Muscle of leg (tissue), 3 donors: ENCODE measurements at regions not wholly inside any gene's neighbourhood (a gene's known extent, or its start where the extent isn't known, plus 50 kb on each side); places are given as distances from the start of the nearest gene placed in this dataset.

Experiments
- DNase-seq: peaks from one replicate; pipeline ENCODE4 v3.0.0; 2013
- H3K27ac ChIP-seq: one replicate; pipeline ENCODE4 v1.5.1; 2013; ENCODE audit warnings: mild to moderate bottlenecking, low read length, control low read depth
- H3K27me3 ChIP-seq: one replicate; pipeline ENCODE4 v1.6.1; 2013; ENCODE audit warnings: low read length; ENCODE audit not compliant: control insufficient read depth, insufficient read depth
- H3K36me3 ChIP-seq: one replicate; pipeline ENCODE4 v1.6.1; 2013; ENCODE audit warnings: low read length; ENCODE audit not compliant: control insufficient read depth, insufficient read depth
- H3K4me1 ChIP-seq: one replicate; pipeline ENCODE4 v1.6.1; 2013; ENCODE audit warnings: low read length; ENCODE audit not compliant: control insufficient read depth, insufficient read depth
- H3K4me3 ChIP-seq: one replicate; pipeline ENCODE4 v1.5.1; 2013; ENCODE audit warnings: low read length, control low read depth
- H3K9me3 ChIP-seq: replicated peaks from 2 replicates; pipeline ENCODE4 v1.6.1; 2013; ENCODE audit warnings: low read depth, low read length; ENCODE audit not compliant: control insufficient read depth
- WGBS: methylation state at CpG from one replicate; pipeline ENCODE4 v1.1.5; 2013; ENCODE audit warnings: missing lambda C conversion rate; ENCODE audit not compliant: insufficient coverage; 5-methylcytosine and 5-hydroxymethylcytosine counted together

GRCh38 chr9:87089929-87090328 is 142.6 kb upstream of the GAS1 start:
- Histone ChIP-seq H3K4me3 (no peak overlapping the region), H3K36me3 (no peaks in the 10 kb centered on the region), H3K27ac (peak overlapping the region; percentile 92), H3K9me3 (peaks cover 7% of the 10 kb centered on the region), H3K27me3 (no peaks in the 10 kb centered on the region), H3K4me1 (peaks cover 25% of the 10 kb centered on the region)
- peak; percentile 99 for DNase-seq

DNA sequence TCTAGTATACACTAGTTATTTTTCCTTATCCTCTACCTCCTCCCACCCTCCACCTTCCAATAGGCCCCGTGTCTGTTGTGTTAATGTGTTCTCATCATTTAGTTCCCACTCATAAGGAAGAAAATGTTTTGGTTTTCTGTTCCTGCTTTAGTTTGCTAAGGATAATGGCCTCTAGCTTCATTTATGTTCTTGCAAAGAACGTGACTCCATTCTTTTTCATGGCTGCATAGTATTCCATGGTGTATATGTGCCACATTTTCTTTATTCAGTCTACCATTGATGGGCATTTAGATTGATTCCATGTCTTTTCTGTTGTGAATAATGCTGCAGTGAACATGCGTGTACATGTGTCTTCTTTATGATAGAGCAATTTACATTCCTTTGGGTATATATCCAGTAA is 146.5 kb upstream of the GAS1 start:
- no peak for DNase-seq
- Histone ChIP-seq H3K27ac (no peak overlapping the region), H3K27me3 (no peaks in the 10 kb centered on the region), H3K4me1 (peaks cover 5% of the 10 kb centered on the region), H3K4me3 (no peak overlapping the region), H3K36me3 (no peaks in the 10 kb centered on the region), H3K9me3 (no peaks in the 10 kb centered on the region)
- no CpG with 5 or more reads among the region's 3 CpGs for WGBS

DNA sequence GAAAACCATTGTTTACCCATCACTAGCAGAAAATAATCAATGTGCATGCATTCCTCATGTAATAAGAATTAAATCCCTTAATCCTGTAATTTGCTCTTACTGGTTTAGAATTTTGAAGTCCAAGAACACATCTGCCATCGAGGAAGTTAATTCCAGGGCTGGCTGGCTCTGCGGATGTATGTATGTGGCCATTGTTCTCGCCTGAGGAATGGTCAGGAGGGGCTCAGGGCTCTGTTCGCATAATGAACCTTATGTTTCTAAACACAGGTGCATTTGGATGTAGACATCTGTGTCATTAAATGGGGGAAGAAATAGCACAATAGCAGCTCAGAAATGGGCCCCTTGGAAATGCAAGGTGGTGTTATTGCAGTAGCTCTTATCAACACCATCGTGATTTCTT is 148.6 kb upstream of the GAS1 start:
- DNase-seq: peak; percentile 51
- Histone ChIP-seq H3K9me3 (no peaks in the 10 kb centered on the region), H3K27ac (no peak overlapping the region), H3K4me1 (no peaks in the 10 kb centered on the region), H3K36me3 (no peaks in the 10 kb centered on the region), H3K4me3 (no peak overlapping the region), H3K27me3 (no peaks in the 10 kb centered on the region)
- 55% methylated on average over 4 of the region's 5 CpGs for WGBS

GRCh38 chr9:87096506-87096905 is 149.2 kb upstream of the GAS1 start:
- no peak overlapping the region for H3K4me3 ChIP-seq
- H3K4me1 ChIP-seq: no peaks in the 10 kb centered on the region
- no peaks in the 10 kb centered on the region for H3K27me3 ChIP-seq
- DNase-seq: no peak
- no peak overlapping the region for H3K27ac ChIP-seq
- WGBS: no CpG with 5 or more reads among the region's 2 CpGs
- no peaks in the 10 kb centered on the region for H3K36me3 ChIP-seq
- H3K9me3 ChIP-seq: no peaks in the 10 kb centered on the region

DNA sequence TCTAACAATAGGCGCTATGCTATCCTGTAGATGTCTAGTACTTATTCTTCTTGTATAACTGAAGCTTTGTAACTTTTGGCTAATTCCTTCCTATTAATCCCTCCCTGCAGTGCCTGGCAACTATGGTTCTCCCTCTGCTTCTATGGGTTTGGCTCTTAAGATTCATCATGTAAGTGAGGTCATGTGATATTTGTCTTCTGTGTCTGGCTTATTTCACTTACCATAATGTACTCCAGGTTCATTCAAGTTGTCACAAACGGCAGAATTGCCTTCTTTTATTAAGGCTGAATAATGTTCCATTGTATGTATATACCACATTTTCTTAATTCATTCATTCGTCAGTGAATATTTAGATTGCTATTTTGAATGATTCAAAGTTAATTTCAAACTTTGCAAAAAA is 149.9 kb upstream of the GAS1 start:
- Histone ChIP-seq H3K4me1 (no peaks in the 10 kb centered on the region), H3K9me3 (no peaks in the 10 kb centered on the region), H3K4me3 (no peak overlapping the region), H3K36me3 (no peaks in the 10 kb centered on the region), H3K27me3 (no peaks in the 10 kb centered on the region), H3K27ac (no peak overlapping the region)
- DNase-seq: no peak
- no CpG with 5 or more reads among the region's 3 CpGs for WGBS

DNA sequence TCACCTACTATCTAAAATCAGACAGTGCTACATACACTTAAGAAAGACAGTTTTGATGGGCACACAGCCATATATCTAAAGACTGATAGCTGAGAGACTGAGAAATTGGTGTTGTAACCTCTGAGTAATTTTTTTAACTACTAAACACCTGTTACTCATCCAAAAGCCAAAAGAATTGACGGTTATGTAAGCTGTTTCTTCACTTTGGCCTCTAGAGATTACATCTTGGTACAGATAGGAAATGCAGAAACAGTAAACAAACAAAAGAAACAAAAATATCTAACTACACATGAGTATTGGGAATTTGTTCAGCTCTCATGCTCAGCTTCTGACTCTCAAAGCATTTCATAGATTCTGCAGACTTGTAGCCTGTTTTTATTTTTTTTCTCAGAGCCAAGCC is 152.1 kb upstream of the GAS1 start:
- H3K4me3 ChIP-seq: no peak overlapping the region
- DNase-seq: peak; percentile 76
- H3K27me3 ChIP-seq: no peaks in the 10 kb centered on the region
- no peaks in the 10 kb centered on the region for H3K36me3 ChIP-seq
- H3K9me3 ChIP-seq: no peaks in the 10 kb centered on the region
- no peak overlapping the region for H3K27ac ChIP-seq
- no CpG with 5 or more reads among the region's 1 CpG for WGBS
- H3K4me1 ChIP-seq: no peaks in the 10 kb centered on the region

DNA sequence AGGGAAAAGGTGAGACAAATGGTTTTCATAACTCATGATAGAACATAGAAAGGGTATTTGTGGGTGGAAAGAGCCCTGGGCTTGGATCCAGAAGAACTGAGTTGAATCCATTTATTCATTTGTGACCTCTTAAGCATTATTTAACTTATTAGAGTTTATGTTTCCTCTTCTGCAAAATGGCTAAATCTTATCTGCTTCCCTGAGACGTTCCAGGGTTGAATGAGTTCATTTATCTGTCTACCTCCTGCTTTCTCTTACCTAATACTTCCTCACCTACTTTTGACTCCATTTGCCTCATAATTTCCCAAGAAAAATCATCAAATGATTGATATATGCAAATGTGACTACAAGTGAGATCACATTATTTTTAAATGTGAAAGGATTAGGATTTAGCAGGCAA is 152.7 kb upstream of the GAS1 start:
- no CpG with 5 or more reads among the region's 1 CpG for WGBS
- no peak for DNase-seq
- no peaks in the 10 kb centered on the region for H3K36me3 ChIP-seq
- no peaks in the 10 kb centered on the region for H3K9me3 ChIP-seq
- no peaks in the 10 kb centered on the region for H3K27me3 ChIP-seq
- H3K27ac ChIP-seq: no peak overlapping the region
- no peaks in the 10 kb centered on the region for H3K4me1 ChIP-seq
- H3K4me3 ChIP-seq: no peak overlapping the region

- no peak overlapping the region for H3K4me3 ChIP-seq
- H3K27ac ChIP-seq: no peak overlapping the region
- H3K4me1 ChIP-seq: no peaks in the 10 kb centered on the region
- H3K27me3 ChIP-seq: no peaks in the 10 kb centered on the region
- no peaks in the 10 kb centered on the region for H3K9me3 ChIP-seq
- WGBS: no CpG with 5 or more reads among the region's 4 CpGs
- no peaks in the 10 kb centered on the region for H3K36me3 ChIP-seq
- peak; percentile 72 for DNase-seq
Observed at GRCh38 chr9:87102126-87102525, 154.8 kb upstream of the GAS1 start.

GRCh38 chr9:87107072-87107471 is 159.8 kb upstream of the GAS1 start:
- Histone ChIP-seq H3K27ac (no peak overlapping the region), H3K4me1 (peaks cover 10% of the 10 kb centered on the region), H3K9me3 (peaks cover 8% of the 10 kb centered on the region), H3K4me3 (no peak overlapping the region), H3K27me3 (no peaks in the 10 kb centered on the region), H3K36me3 (no peaks in the 10 kb centered on the region)
- WGBS: no CpG with 5 or more reads among the region's 1 CpG
- DNase-seq: no peak

- DNase-seq: peak; percentile 97
- H3K4me3 ChIP-seq: no peak overlapping the region
Observed at GRCh38 chr9:87108661-87109060, 161.4 kb upstream of the GAS1 start.

DNA sequence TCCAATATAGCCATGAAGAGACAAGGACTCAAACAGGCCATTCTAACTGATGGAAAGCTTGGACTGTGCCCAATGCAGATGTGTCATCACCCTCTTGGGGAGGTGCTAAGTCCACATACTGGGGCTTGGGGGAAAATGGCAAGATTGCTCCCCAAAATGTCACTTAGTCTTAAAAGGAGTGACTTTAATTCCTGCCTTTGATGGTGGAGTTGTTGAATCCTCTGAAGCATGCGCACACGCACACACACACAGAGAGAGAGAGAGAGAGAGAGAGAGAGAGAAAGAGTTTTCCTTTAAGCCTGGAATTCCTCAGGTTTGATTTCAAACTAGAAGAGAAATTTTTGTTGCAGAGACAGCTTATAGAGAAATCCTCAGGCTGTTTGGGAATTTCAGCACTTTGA is 161.9 kb upstream of the GAS1 start:
- no peaks in the 10 kb centered on the region for H3K36me3 ChIP-seq
- no CpG with 5 or more reads among the region's 2 CpGs for WGBS
- peak overlapping the region; percentile 89 for H3K27ac ChIP-seq

More at GRCh38 chr9:87108661-87109060, 161.4 kb upstream of the GAS1 start:
- H3K27ac ChIP-seq: peak overlapping the region; percentile 89
- no peaks in the 10 kb centered on the region for H3K27me3 ChIP-seq
- H3K4me1 ChIP-seq: peaks cover 10% of the 10 kb centered on the region
- H3K36me3 ChIP-seq: no peaks in the 10 kb centered on the region
- WGBS: no CpG with 5 or more reads among the region's 1 CpG
- peaks cover 8% of the 10 kb centered on the region for H3K9me3 ChIP-seq

More for the DNA sequence above, 161.9 kb upstream of the GAS1 start:
- H3K4me1 ChIP-seq: peaks cover 10% of the 10 kb centered on the region
- peaks cover 8% of the 10 kb centered on the region for H3K9me3 ChIP-seq
- DNase-seq: peak; percentile 80
- H3K27me3 ChIP-seq: no peaks in the 10 kb centered on the region
- H3K4me3 ChIP-seq: no peak overlapping the region
